Muscle layer of colon (tissue), 2 donors: ENCODE measurements at regions not wholly inside any gene's neighbourhood (a gene's known extent, or its start where the extent isn't known, plus 50 kb on each side); places are given as distances from the start of the nearest gene placed in this dataset.

Experiments
- H3K27ac ChIP-seq: one replicate; pipeline ENCODE4 v1.7.0; 2013; ENCODE audit warnings: low read depth, mild to moderate bottlenecking, low read length, moderate library complexity
- H3K27me3 ChIP-seq, 2 donors: one replicate each; pipeline ENCODE4 v1.7.0; 2013; ENCODE audit warnings: low read length in 2 of 2, mild to moderate bottlenecking in 2 of 2; ENCODE audit not compliant: insufficient read depth in 2 of 2, control insufficient read depth in 1 of 2
- H3K36me3 ChIP-seq: one replicate; pipeline ENCODE4 v1.7.0; 2013; ENCODE audit warnings: mild to moderate bottlenecking, low read length; ENCODE audit not compliant: insufficient read depth
- H3K4me1 ChIP-seq: one replicate; pipeline ENCODE4 v1.7.0; 2013; ENCODE audit warnings: mild to moderate bottlenecking, low read length; ENCODE audit not compliant: insufficient read depth
- H3K4me3 ChIP-seq, 2 donors: one replicate each; pipeline ENCODE4 v1.7.0; 2013; ENCODE audit warnings: low read length in 2 of 2, low read depth in 1 of 2, mild to moderate bottlenecking in 1 of 2, moderate library complexity in 1 of 2
- H3K9ac ChIP-seq: one replicate; pipeline ENCODE4 v1.7.0; 2013; ENCODE audit warnings: low read length
- H3K9me3 ChIP-seq: one replicate; pipeline ENCODE4 v1.7.0; 2013; ENCODE audit warnings: mild to moderate bottlenecking, low read length
- donor health status: abdominal sarcoma.
- donor health status: Adenocarcinoma of cecum.

- Histone ChIP-seq H3K36me3 (no peaks in the 10 kb centered on the region), H3K4me3 (no peak overlapping the region), H3K27ac (no peak overlapping the region)
Measured at GRCh38 chr10:57706016-57706415, 561.7 kb downstream of the IPMK start.

GRCh38 chr10:57699944-57700343 lies 567.8 kb downstream of the IPMK start:
- H3K27ac ChIP-seq = no peak overlapping the region
- no peak overlapping the region for H3K4me3 ChIP-seq
- H3K36me3 ChIP-seq = no peaks in the 10 kb centered on the region
- H3K4me1 ChIP-seq = no peaks in the 10 kb centered on the region
- H3K27me3 ChIP-seq = no peaks in the 10 kb centered on the region
- no peak overlapping the region for H3K9ac ChIP-seq
- no peaks in the 10 kb centered on the region for H3K9me3 ChIP-seq

More at GRCh38 chr10:57706016-57706415, 561.7 kb downstream of the IPMK start:
- Histone ChIP-seq H3K27me3 (no peaks in the 10 kb centered on the region), H3K9me3 (no peaks in the 10 kb centered on the region), H3K4me1 (no peaks in the 10 kb centered on the region), H3K9ac (no peak overlapping the region)

GRCh38 chr10:57696641-57697040 lies 571.1 kb downstream of the IPMK start:
- H3K4me3 ChIP-seq = no peak overlapping the region
- no peaks in the 10 kb centered on the region for H3K4me1 ChIP-seq
- no peak overlapping the region for H3K9ac ChIP-seq
- H3K9me3 ChIP-seq = no peaks in the 10 kb centered on the region
- H3K27ac ChIP-seq = no peak overlapping the region
- H3K27me3 ChIP-seq = no peaks in the 10 kb centered on the region
- no peaks in the 10 kb centered on the region for H3K36me3 ChIP-seq

GRCh38 chr10:57694956-57695608 lies 572.6 kb downstream of the IPMK start:
- no peak overlapping the region for H3K27ac ChIP-seq

DNA sequence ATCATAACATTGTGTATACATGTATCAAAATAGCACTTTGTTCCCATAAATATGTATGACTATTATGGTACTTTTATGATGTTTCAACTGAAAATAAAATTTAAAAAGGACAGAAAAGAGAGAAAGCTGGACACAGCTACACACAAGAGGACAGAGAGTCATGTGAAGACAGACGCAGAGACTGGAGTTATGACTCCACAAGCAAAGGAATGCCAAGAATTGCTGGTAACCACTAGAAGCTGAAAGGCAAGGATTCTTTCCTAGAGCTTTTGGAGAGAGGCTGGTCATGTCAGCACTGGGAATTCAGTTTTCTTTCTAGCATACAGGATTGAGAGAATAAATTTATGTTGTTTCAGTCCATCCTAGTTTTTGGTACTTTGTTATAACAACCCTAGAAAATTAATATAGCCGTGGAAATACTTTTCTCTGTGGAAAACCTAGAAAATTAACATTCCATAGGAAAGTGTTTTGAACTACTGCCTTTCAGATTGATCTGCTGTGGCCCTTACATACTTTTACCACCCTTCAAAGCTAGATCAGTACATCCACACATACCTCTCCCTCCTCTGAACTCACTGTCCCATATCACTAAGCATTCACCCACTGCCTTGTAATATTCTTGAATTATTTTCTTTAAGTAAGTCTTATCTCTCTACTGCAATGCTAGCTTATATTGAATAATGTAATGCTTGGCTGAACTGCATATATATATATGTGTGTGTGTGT lies 575.3 kb downstream of the IPMK start:
- Histone ChIP-seq H3K4me3 (no peak overlapping the region), H3K36me3 (no peaks in the 10 kb centered on the region), H3K27ac (no peak overlapping the region), H3K9me3 (no peaks in the 10 kb centered on the region), H3K9ac (no peak overlapping the region), H3K4me1 (no peaks in the 10 kb centered on the region), H3K27me3 (no peaks in the 10 kb centered on the region)

More at GRCh38 chr10:57694956-57695608, 572.6 kb downstream of the IPMK start:
- Histone ChIP-seq H3K36me3 (no peaks in the 10 kb centered on the region), H3K27me3 (no peaks in the 10 kb centered on the region), H3K4me3 (no peak overlapping the region), H3K9me3 (no peaks in the 10 kb centered on the region), H3K9ac (no peak overlapping the region), H3K4me1 (no peaks in the 10 kb centered on the region)

DNA sequence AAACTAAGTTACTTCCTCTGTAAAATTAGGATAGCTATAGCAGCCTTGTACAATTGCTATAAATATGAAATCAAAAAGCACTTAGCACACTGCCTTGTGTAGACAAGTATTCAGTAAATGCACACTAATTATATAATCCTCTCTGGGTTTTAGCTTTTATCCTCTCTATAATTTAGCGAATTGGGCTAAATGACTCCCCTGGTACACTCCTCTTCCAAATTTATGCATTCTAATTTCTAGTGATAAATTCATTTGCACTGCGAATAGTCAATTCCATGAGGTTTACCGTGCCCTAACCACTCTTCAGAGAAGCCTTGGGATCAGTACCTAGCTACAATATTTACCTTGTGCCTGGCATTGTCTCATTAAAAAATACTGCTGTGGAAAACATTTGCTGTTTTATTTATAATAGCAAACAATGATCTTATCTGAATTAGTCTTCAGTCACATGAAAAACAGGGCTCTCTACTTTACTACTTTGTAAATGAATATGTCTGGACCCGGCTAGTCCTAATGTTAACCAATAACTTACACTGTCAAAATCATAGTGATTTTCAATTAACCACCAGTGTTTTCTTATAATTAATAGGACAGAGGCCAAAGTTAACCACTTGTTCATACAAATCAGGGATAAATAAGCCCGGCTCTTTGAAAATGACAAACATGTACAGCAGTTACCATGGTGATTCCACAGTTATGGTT lies 577.9 kb downstream of the IPMK start:
- Histone ChIP-seq H3K36me3 (no peaks in the 10 kb centered on the region), H3K4me3 (no peak overlapping the region), H3K9me3 (no peaks in the 10 kb centered on the region), H3K4me1 (no peaks in the 10 kb centered on the region), H3K9ac (no peak overlapping the region), H3K27me3 (no peaks in the 10 kb centered on the region), H3K27ac (no peak overlapping the region)

- Histone ChIP-seq H3K4me1 (no peaks in the 10 kb centered on the region), H3K36me3 (no peaks in the 10 kb centered on the region), H3K27me3 (no peaks in the 10 kb centered on the region), H3K9ac (no peak overlapping the region), H3K27ac (no peak overlapping the region), H3K9me3 (no peaks in the 10 kb centered on the region), H3K4me3 (no peak overlapping the region)
Measured at GRCh38 chr10:57679916-57680315, 587.8 kb downstream of the IPMK start.

- Histone ChIP-seq H3K36me3 (no peaks in the 10 kb centered on the region), H3K4me1 (no peaks in the 10 kb centered on the region), H3K9ac (no peak overlapping the region), H3K4me3 (no peak overlapping the region), H3K27me3 (no peaks in the 10 kb centered on the region), H3K27ac (no peak overlapping the region), H3K9me3 (no peaks in the 10 kb centered on the region)
Measured at GRCh38 chr10:57675125-57675524, 592.6 kb downstream of the IPMK start.

- Histone ChIP-seq H3K4me1 (no peaks in the 10 kb centered on the region), H3K9ac (no peak overlapping the region), H3K27me3 (no peaks in the 10 kb centered on the region), H3K36me3 (no peaks in the 10 kb centered on the region), H3K27ac (no peak overlapping the region), H3K9me3 (no peaks in the 10 kb centered on the region), H3K4me3 (no peak overlapping the region)
Measured at GRCh38 chr10:57673446-57673960, 594.2 kb downstream of the IPMK start.

DNA sequence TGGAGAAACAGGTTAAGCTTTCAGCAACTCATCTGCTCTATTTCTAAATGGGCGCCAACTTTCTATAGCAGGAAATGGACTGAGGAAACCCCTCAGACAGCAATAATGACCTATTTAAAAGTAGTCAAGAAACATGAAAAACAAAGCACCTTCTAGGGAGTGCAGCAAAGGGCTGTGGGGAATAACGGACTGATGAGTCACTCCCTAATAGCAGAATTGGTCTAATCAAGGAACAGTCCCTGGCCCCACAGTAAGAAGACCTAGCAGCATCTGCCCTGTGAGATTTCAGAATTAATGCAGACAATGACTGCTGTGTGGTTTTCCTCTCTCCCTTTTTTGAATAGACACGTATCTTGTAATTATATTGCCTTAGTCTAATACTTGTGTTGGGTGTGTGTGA lies 602.9 kb downstream of the IPMK start:
- Histone ChIP-seq H3K36me3 (no peaks in the 10 kb centered on the region), H3K9me3 (no peaks in the 10 kb centered on the region), H3K9ac (no peak overlapping the region), H3K4me3 (no peak overlapping the region), H3K4me1 (no peaks in the 10 kb centered on the region), H3K27ac (no peak overlapping the region), H3K27me3 (no peaks in the 10 kb centered on the region)

GRCh38 chr10:57663401-57663800 lies 604.3 kb downstream of the IPMK start:
- Histone ChIP-seq H3K9ac (no peak overlapping the region), H3K27me3 (no peaks in the 10 kb centered on the region), H3K27ac (no peak overlapping the region), H3K4me1 (no peaks in the 10 kb centered on the region), H3K36me3 (no peaks in the 10 kb centered on the region), H3K4me3 (no peak overlapping the region), H3K9me3 (no peaks in the 10 kb centered on the region)
